ENCODE measurements at regions not wholly inside any gene's neighbourhood (a gene's known extent, or its start where the extent isn't known, plus 50 kb on each side); places are given as distances from the start of the nearest gene placed in this dataset.
"Not testable (repeated sequence)": the region's sequence is repeated elsewhere in the genome, so short reads cannot be mapped to it uniquely, and the experiment has no call there.

DNA sequence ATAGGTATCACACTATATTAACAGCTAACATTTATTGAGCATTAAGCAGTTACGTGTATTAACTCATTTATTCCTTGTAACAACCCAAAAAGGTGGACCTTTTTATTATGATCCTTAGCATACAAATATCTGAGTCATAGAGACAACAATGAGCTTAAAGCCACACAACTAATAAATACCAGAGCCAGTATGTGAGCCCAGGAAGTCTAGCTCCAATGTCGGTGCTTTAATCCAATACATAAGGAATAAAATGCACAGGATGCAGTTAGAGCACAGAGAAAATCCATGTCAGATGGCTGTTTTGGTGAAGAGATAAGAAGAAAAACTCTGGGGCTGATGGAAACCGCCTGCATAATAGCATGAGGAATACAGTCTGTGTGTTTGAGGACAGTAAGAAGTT lies 888.6 kb downstream of the TMTC2 start:
- no peak overlapping the region for H3K27ac ChIP-seq (ENCODE audit: low read depth, low read length)
- no peak overlapping the region for H3K4me3 ChIP-seq (ENCODE audit: low read depth, low read length)
- TF ChIP-seq, protein P1, sequence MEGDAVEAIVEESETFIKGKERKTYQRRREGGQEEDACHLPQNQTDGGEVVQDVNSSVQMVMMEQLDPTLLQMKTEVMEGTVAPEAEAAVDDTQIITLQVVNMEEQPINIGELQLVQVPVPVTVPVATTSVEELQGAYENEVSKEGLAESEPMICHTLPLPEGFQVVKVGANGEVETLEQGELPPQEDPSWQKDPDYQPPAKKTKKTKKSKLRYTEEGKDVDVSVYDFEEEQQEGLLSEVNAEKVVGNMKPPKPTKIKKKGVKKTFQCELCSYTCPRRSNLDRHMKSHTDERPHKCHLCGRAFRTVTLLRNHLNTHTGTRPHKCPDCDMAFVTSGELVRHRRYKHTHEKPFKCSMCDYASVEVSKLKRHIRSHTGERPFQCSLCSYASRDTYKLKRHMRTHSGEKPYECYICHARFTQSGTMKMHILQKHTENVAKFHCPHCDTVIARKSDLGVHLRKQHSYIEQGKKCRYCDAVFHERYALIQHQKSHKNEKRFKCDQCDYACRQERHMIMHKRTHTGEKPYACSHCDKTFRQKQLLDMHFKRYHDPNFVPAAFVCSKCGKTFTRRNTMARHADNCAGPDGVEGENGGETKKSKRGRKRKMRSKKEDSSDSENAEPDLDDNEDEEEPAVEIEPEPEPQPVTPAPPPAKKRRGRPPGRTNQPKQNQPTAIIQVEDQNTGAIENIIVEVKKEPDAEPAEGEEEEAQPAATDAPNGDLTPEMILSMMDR (IDR thresholded peaks at IDR 0.05; ENCODE audit: low read depth, low read length), result no peak
- no peaks in the 10 kb centered on the region for H3K27me3 ChIP-seq (ENCODE audit: control insufficient read depth, insufficient read depth, low read length)
- CTCF ChIA-PET, result no interaction called here
- H3K9me3 ChIP-seq (ENCODE audit: control insufficient read depth, insufficient read depth, low read length), result no peaks in the 10 kb centered on the region
- POLR2A ChIA-PET, result no interaction called here
- no peak for DNase-seq (ENCODE audit: low read depth, low spot score)

DNA sequence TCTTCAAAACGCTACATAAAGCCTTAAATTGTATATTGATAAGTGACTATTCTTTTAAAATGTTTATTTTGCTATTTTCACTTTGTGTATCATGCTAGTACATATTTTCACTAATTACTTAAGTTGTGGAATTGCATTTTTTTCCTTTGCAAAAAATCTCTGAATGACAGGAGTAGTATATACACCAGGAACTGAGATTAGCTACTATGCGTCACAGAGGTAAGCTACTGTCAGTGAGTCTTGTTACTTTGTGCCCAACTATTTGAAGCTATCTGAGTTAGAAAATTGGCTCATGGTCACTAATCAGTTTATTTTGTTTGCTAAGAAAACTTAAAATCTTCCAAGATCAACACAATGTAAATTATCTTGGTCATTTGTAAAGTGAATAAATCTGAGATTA lies 887.4 kb downstream of the TMTC2 start:
- H3K27me3 ChIP-seq (ENCODE audit: control insufficient read depth, insufficient read depth, low read length), result no peaks in the 10 kb centered on the region
- no peak overlapping the region for H3K27ac ChIP-seq (ENCODE audit: low read depth, low read length)
- TF ChIP-seq, protein P1 (IDR thresholded peaks at IDR 0.05; ENCODE audit: low read depth, low read length), result no peak
- no peaks in the 10 kb centered on the region for H3K9me3 ChIP-seq (ENCODE audit: control insufficient read depth, insufficient read depth, low read length)
- ChIA-PET CTCF (no interaction called here), POLR2A (no interaction called here)
- H3K4me3 ChIP-seq (ENCODE audit: low read depth, low read length), result no peak overlapping the region
- no peak for DNase-seq (ENCODE audit: low read depth, low spot score)

DNA sequence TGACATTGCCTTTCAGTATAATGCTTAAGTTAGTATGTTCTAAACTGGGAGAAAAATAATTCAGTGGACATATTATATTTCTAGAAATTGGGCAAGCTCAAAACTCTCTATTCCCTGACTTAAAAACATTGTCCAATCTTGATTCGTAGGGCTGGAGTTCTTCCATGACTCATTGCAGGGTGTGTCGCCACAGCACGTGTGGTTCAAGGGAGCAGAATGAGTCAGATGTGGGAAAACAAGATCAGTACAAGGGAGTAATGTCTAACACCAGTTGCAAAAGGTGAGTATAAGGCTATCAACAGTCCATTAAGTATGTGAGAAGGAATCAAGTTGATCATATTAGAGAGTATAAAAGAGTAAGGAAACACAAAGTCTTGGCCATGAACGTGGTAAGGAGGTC lies 887.0 kb downstream of the TMTC2 start:
- Histone ChIP-seq H3K4me3 (ENCODE audit: low read depth, low read length) (no peak overlapping the region), H3K27me3 (ENCODE audit: control insufficient read depth, insufficient read depth, low read length) (no peaks in the 10 kb centered on the region), H3K27ac (ENCODE audit: low read depth, low read length) (no peak overlapping the region), H3K9me3 (ENCODE audit: control insufficient read depth, insufficient read depth, low read length) (no peaks in the 10 kb centered on the region)
- ChIA-PET POLR2A (no interaction called here), CTCF (no interaction called here)
- no peak for DNase-seq (ENCODE audit: low read depth, low spot score)
- TF ChIP-seq, protein P1 (IDR thresholded peaks at IDR 0.05; ENCODE audit: low read depth, low read length), result no peak

DNA sequence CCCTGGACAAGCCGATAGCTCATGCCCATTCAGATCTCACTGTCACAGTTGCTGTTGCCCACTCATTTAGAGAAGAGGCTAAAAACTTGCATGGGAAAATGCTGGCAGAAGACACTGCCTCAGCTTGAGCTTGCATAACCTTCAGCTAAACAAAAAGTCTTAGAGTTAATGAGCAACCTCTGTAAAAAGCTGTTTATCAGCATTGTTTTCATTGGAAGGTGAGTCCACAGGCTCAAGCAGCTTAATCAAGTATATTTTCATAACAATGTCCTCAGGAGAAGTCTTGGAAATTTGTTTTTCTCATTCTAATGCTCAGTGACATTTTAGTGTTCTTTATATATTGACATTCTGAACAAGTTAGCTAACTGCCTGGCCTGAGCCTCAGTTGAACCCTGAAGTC lies 872.9 kb downstream of the TMTC2 start:
- POLR2A ChIA-PET, result no interaction called here
- peaks cover 12% of the 10 kb centered on the region for H3K9me3 ChIP-seq (ENCODE audit: control insufficient read depth, insufficient read depth, low read length)
- TF ChIP-seq, protein P1 (IDR thresholded peaks at IDR 0.05; ENCODE audit: low read depth, low read length), result no peak

DNA sequence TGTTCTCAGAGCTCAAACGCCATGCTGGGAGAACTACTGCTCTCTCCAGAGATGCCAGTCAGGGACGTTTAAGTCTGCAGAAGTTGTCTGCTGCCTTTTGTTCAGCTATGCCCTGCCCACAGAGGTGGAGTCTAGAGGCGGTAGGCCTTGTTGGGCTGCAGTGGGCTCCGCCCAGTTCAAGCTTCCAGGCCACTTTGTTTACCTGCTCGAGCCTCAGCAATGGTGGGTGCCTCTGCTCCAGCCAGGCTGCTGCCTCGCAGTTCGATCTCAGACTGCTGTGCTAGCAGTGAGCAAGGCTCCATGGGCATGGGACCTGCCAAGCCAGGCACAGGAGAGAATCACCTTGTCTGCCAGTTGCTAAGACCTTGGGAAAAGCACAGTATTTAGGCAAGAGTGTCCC lies 869.3 kb downstream of the TMTC2 start:
- peaks cover 14% of the 10 kb centered on the region for H3K9me3 ChIP-seq (ENCODE audit: control insufficient read depth, insufficient read depth, low read length)
- H3K27ac ChIP-seq (ENCODE audit: low read depth, low read length); POLR2A ChIA-PET; DNase-seq (ENCODE audit: low read depth, low spot score); H3K4me3 ChIP-seq (ENCODE audit: low read depth, low read length); H3K27me3 ChIP-seq (ENCODE audit: control insufficient read depth, insufficient read depth, low read length); CTCF ChIA-PET: not testable (repeated sequence)

More for the DNA sequence above, 872.9 kb downstream of the TMTC2 start:
- Histone ChIP-seq H3K27me3 (ENCODE audit: control insufficient read depth, insufficient read depth, low read length) (no peaks in the 10 kb centered on the region), H3K27ac (ENCODE audit: low read depth, low read length) (no peak overlapping the region), H3K4me3 (ENCODE audit: low read depth, low read length) (no peak overlapping the region)
- no peak for DNase-seq (ENCODE audit: low read depth, low spot score)
- CTCF ChIA-PET, result no interaction called here

DNA sequence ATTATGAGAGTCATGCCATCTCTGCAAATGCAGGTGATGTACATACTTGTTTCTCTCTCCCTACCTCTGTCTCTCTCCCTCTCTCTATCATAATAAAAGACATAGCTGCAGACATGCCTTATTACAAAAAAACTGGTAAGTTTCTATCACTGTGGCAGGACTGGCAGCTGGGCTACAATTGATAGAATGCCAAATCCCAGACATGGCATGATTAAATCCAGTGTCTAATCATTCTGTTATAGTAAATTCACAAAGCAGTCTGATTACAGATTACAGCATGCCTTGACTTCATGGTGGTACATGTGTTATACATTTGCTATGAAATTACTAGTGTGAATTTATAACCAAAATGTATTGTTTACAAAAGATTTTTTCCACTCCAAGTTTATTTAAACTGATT lies 854.7 kb downstream of the TMTC2 start:
- ChIA-PET CTCF (no interaction called here), POLR2A (no interaction called here)
- no peak for DNase-seq (ENCODE audit: low read depth, low spot score)
- no peaks in the 10 kb centered on the region for H3K9me3 ChIP-seq (ENCODE audit: control insufficient read depth, insufficient read depth, low read length)
- no peaks in the 10 kb centered on the region for H3K27me3 ChIP-seq (ENCODE audit: control insufficient read depth, insufficient read depth, low read length)
- H3K27ac ChIP-seq (ENCODE audit: low read depth, low read length), result no peak overlapping the region
- TF ChIP-seq, protein P1 (IDR thresholded peaks at IDR 0.05; ENCODE audit: low read depth, low read length), result no peak
- H3K4me3 ChIP-seq (ENCODE audit: low read depth, low read length), result no peak overlapping the region

Measured in AG04450 (cell line).